NCI-H1092 treated with DMSO at 0.1 percent for 48 hours (cell line): ENCODE measurements at regions not wholly inside any gene's neighbourhood (a gene's known extent, or its start where the extent isn't known, plus 50 kb on each side); places are given as distances from the start of the nearest gene placed in this dataset.

Experiments
- DNase-seq: peaks from one replicate; lab custom pipeline; 2025; lab: John Stamatoyannopoulos, UW

DNA sequence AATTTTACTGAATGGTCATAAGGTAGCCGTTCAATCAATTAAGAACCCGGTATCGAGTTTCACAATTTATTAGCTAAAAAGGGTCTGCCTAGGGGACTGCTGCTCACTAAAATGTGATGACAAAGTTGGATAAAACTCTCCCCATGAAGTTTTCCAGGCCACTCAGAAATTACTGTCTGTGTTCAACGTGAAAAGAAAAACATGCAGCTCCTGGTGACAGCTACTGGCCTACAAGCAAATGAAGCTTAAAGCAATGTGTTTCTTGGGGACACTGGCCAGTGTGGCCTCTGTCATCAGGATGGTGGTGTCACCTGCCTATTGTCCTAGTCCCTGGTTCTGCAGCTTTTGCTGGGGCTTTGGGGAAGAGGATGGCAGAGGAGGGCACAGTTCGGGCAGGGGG is 222.6 kb downstream of the WDR11 start:
- no peak for DNase-seq

DNA sequence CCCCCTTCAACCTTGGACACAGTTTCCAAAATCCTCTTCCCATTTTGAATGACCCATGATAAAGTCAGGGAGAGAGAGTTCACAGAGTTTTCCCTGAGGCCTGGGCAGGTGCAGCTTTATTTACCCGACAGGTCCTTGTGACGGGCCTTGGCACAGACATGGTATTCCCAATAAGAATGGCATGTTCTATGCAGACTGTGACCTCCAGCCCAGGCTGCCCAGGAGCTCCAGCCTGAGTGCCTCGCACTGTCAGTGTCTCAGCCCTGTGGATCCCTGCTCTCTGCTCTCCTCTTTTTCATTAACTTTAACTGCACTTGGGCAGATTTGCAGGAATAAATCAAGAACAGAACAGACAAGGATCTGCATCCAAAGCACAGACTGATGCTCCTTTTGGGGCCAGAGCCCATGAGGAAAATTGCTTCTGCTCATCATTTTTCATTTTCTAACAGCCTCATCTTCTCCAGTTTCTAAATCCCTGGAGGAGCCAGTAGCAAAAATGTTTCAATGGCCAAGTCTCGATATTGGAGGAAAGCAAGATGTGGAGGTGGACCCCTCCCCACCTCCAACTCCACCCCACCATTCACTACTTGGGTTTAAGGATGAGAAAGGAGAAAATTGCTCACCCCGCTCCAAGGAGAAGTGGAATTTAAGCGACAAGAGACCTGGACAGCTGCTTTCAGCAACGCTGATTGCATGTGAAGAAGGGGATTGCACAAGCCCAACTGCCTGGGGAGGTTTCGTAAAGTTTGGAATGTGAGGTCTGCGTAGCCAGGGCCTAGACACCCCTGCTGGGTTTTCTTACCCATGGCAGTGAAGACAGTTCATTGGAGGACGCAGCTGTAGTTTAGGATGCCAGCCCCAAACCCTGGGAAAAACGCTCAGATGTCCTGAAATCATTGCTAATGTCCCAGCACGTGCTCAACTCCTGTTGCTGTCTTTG is 225.9 kb downstream of the WDR11 start:
- no peak for DNase-seq

DNA sequence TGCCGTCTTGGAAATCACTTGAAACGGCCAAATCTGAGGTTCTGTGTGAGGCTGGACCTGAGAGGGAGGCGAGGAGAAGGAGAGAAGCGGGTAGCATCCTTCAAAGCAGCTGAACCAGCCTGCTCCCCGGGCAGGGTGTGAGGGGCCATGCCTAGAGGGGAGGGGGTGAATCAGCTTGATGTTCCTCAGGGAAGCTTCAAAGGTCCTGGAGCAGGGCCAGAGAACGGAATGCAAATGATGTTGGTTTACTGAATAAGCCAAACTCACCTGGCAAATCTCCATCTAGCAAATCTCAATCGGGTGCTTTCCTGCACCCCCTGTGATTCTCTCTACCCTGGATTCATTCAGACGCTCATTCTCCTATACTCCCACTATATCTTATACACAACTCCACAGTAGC is 226.9 kb downstream of the WDR11 start:
- no peak for DNase-seq

DNA sequence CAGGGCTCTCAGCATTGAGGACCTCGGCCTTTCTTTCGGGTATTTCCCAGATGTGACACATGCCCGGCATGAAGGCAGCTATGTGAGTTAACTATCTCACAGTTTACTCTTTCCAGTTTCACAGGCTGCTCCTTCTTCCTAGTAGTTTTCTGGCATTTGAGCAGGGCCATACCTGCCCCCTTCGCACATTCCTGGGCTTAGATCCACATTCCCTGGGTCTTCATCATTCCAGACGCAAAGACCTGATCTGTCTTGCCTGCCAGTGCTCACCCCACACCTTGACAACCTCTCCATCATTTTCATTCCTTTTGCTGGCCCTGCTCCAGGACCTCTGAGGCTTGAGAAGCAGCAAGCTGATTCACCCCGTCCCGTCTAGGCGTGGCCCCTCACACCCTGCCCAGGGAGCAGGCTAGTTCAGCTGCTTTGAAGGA is 227.5 kb downstream of the WDR11 start:
- no peak for DNase-seq

DNA sequence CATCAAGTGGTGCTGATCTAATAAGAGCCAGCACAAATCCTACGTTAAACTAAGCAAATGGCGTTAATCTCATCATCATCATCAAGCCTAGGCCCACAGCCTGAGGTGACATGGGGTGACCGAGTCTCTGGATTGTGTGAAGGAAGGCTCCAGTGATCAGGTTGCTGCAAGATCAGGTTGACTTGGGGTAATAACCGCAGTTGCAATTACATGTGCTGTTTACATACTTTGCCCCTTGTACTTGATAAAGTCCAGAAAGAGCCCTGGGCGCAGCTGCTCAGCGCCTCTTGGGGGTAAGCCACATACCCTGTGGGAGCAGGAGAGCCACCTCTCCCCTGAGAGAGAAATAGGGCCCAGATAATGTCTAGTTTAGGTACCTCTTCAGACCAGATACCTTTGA is 228.1 kb downstream of the WDR11 start:
- DNase-seq: no peak

DNA sequence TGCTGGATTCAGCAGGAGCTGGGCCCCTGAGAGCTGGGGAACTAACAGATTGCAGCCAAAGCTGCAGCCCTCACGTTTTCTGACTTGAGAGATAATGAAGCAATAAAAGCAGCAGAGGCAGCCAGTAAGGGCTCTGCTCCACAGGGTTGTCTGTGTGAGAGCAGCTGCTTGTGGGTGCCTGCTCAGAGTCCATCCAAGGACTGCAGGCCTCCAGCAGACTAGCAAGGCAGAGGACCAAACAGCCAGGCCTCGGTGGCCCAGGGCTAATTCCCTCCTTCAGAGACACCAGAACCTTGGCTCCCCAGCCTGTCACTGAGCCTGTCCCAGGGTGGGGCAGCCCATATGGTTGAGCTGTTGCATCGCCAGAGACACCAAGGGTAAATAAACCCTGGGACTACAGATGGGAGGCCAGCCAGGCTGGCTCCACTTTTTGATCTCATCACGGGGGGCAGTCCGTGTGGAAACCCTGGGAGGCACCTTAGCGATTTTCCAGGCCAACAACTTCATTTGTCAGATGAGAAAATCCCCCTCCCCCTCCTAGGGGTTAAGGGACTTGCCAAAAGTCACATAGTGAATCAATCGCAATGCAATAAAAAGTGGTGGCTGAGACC is 229.2 kb downstream of the WDR11 start:
- no peak for DNase-seq

DNA sequence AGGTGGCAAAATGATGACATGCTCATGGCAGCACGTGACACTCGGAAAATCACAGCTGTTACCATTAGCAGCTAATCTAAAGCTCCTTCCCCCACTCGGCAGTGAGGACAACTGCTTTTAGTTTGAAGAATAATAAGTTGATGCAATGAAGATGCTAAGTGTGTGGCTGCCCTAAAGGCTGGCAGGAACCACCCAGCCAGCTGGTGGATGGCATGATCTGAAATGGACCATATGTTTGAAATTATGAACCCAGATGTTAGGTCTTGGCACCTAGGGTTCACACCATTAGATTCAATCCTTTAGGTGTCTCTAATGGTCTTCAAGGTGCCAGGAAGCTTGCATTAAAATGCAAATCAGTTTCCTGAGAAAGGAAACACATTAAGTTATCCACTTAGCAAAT is 230.1 kb downstream of the WDR11 start:
- no peak for DNase-seq

DNA sequence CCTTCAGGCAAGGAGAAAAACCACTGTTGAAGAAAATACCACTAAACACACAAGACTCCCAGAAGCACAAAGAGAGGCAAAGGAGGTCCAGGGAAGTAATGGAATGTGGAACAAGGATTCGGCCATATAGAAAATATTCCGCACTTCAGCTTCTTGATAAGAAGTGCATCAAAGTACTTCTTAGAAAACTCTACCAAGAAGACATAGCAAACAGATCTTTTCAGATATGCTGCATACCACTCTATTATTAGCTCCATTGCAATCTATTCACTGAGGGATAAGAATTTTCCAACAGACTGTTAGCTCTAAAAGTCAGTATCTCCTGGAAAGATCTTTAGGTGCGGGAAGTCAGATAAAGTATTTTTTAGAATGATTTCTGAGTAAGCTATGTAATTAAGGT is 231.8 kb downstream of the WDR11 start:
- DNase-seq: no peak

DNA sequence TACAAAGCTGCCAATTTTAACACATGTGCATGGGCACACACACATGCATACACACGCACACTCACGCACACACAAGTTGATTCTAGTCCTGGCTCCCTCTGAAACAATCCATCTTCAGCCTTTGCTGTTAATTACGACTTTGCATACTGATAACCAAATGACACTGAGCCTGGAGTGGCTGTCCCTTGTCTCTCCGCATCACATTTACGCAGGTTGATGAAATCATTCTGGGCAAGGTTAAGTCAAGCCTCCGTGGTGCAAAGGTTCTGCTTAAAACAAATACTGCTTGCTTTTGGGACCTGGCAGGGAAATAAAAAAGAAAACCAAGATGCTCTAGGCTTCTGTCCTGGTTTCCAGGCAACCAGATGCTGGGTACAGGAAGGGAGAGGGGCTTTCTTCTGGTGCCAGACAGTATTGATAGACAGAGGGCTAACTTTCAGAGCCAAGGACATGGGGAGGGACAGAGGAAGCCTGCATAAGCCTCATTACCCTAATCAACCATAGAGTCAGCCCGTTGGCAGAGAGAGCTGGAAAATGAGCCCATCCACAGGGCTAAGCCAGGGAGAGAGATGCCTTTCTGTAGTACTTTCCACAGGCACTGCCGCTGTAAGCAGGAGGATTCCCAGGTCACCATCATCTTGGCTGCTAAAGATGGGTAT is 233.0 kb downstream of the WDR11 start:
- no peak for DNase-seq

DNA sequence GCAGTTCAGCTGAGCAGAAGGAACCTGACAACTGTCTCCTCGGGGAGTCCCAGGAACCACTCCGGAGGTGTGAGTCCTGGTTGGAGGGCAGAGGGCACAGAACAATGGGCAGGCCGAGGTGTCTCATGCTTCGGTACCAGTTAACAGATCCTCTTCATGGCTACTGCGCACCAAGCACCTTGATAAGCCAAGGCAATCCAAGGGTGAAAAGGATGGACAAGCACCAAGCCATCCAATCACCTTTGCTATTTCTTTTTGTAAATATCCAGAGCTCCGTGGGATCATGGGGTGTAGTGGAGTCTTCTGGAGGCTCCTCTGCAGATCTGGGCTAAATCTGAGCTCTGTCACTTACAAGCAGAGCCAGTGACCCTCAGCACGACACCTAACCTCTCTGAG is 233.5 kb downstream of the WDR11 start:
- no peak for DNase-seq

DNA sequence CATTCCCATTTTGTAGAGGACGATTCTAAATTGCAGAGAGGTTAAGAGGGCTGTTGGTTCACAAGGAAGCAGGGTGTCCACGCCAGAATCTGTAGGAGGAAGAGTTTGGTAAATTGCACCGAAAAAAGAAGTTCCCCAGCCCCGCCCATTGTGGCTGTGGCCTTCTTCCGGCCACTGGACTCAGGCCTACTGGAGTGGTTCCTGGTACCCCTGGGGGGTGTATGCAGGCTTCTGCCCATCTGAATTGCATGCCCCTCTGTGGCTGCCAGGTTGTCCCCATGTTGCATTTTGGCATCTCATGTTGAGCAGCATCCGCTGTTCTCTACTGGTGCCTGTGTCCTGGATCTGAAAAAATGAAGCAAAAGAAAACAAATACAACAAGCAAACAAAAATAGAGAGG is 234.2 kb downstream of the WDR11 start:
- no peak for DNase-seq

DNA sequence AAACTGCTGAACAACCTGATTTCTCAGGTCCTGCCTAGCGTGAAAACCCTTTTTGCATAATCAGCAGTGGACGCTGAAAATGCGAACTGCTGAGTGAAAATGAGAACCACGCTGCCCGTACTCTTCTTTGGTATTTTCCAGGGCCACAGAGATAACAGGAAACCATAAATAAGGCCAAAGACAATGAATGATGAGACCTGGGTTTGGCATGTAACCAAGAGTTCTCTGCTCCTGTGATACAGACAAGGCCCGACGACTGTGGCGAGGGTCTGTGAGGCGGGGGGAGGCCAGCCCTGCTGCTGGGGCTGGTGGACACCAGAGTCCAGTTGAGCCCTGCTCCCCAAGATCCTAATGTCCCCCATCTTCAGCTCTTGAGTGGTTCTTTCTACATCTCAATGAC is 236.0 kb downstream of the WDR11 start:
- DNase-seq: no peak

DNA sequence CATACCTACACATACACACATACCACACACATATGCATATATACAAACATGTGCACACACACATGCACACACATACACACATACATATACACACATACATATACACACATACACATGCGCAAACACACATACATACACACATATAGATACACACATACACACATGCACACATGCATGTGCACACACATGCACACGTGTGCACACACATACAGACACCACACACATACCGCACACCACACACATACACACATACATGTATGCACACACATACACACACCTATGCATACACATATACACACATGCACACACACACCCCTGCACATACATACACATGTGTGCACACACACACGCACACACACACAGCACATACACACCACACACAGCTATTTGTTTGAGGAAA is 236.5 kb downstream of the WDR11 start:
- no peak for DNase-seq

DNA sequence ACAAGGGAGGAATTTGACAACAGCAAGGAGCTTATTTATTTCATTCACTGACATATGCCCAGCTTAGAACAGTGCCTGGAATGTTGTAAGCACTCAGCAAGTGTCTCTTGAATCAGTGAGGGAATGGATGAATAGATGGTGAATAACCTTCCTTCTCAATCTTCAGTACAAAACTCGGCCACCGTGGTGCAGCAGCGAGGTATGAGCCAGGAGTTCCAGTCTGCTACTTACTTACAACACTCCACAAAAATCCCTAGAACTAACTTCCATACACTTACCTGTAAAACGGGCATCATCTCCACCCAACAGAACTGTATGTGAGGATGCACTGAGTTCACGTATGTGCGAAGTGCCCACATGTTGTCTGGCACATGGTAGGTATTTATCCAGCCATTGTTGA is 237.4 kb downstream of the WDR11 start:
- peak; percentile 6 for DNase-seq

DNA sequence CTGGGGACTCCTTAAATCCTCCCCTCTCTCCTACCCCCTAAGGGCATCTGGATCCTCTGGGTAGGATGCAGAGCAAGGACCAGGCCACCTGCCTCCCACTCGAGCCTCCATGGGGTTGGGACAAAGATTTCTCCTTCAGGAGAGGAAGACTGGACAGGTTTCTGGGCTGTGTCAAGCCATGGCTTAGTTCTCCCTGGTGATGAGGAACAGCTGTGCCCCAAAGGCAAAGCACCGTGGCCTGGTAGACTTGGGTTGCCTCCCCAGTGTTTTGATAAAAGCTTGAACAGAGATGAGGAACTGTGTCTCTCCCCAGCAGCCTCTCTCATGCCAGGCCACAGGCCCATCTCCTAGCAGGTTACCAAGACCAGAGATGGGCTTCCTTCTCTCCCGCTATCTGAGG is 238.3 kb downstream of the WDR11 start:
- no peak for DNase-seq

DNA sequence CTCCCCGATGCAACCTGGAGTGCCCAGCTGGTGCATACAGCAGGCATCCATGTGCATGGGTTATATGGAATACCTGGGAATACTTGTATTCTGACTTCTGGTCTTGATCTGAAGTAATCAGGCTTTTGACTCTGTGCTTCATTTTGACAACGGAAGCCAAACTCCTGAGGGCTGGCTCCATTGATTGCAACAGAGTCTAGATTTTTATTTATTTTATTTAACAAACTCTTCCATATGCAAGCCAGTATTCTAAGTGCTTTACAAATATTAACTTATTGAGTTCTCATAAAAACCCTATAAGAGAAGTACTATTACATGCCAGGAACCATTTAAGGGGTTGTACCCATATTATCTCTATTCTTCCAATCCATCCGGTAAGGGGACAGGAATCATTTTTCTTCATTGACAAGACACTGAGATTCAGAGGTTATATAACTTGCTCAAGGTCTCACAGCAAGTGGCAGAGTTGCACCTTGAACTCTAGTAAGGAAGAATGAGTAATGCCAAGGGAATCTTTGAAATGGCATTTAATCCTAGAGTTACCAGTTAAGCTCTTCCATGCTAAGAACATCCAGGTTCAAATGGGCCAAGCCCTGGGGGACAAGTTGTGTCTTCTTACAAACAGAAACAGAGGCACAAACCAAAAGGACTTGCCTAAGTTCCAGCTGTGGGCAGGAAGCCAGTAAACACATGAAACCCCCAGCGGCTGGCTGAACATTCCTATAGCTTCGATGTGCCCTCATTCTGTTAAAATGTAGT is 241.0 kb downstream of the WDR11 start:
- no peak for DNase-seq

DNA sequence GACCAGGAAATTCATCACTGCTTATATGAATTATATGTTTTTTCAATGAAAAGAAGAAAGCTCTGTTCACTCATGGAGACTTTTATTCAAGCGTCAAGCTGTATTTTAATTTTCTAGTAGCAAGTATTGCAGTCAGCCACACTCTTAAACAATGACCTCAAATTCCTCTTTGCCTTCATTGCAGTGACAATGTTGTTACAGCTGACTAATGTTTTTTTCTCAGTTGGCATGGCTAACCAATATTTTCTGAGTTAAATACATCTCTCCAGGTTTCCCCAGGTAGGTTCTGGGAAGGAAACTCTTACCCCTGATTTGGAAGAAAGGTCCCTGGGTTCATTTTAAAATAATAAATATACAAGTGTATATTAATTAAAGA is 241.5 kb downstream of the WDR11 start:
- DNase-seq: no peak

DNA sequence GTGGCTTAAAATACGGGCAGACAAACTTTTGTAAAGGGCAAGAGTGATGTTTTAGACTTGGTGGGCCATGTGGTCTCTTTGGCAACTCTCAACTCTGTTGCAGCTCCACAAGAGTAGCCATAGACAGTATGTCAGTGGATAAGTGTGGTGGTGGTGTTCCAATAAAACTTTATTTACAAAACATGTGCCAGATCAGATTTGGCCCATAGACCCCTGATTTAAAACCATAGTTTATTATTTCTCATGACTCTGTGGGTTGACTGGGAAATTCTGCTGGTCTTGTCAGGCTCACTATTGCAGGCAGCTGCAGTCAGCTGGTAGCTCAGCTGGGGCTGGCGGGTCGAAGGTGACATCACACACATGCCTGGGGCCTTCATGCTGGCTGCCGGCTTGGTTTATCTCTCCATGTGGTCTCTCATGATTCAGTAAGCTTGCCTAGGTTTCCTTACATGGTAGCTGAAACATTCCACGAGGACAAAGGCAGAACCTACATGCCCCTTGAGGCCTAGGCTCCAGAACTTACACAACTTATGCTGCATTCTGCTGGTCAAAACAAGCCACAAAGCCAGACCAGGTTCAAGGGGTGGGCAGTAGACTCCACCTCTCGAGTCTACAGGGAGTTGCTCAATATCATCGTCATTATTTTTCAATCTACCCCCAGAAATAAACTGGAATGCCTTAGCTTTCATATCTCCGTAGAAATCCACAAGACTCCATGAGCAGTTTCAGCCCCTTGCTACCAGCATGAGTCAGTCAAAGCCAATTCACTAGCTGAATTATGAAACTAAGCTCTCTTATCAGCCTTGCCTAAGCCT is 245.7 kb downstream of the WDR11 start:
- no peak for DNase-seq

DNA sequence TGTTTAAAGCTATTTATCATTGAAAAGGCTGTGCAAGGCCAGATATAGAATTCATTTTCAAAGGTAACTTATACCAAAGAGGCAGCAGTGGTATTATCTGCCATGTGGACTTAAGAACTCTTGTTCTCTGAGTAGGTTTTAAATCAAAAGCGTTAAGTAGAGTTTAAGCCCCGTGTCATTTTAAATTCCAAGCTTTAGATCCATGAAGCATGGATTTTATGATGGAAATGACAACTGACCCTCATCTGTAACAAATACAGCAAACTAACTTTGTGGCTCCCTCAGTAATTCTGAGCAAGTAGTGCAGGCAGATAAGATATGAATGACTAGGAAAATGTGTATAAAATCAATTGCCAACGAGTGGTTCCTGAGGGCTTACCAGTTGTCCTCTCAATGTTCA is 247.0 kb downstream of the WDR11 start:
- DNase-seq: no peak

DNA sequence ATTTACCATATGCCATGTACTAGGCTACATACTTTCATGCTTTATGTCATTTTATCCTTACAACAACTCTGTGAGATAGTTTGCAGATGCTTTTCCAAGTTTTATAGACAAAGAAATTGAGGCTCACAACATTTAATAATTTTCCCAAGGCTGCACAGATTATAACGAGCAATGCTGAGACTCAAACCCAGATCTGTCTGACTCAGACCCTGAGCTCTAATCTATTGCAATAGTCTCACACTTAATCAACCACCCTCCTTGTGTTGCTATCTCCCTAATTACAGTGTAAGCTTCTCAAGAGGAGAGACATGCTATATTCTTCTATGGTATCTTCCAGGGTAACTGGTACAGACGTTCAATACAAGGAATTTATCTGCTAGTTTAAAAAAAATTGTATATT is 247.6 kb downstream of the WDR11 start:
- DNase-seq: no peak

DNA sequence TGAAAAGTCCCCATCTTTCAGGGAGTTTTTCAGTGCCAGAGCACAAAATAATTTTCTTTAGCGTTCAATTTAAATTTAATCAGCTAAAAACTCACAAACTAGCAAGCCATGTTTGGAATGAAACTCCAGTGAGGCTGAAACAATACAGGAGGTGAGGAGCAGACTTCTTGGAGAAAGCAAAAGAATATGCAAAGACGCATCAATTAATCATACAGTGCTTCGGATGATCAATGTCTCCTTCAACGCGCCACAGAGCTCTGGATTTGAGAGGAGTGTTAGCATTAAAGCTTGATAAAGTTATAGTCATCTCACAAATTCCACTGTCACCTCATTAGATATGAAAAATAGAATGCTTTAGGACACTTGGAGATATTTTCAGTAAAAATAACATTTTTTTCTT is 248.0 kb downstream of the WDR11 start:
- no peak for DNase-seq

DNA sequence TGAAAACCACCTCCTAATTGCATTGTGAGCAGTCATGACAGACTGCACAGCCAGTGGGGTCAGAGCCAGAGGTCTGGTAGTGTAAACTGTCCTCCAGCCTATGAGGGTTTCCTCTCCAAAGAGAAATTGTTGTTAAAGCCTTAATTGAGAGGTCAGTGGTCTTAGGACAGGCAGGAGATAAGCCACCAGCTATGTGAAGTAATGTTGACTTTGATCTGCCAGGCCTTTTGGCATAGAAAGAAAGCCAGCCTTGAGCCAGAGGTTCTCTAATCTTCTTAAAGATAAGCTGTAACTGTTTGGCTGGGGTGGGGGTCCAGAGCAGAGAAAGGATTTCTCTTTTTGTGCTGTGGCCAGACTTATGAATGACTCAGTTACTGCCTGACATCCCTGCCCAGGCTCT is 248.4 kb downstream of the WDR11 start:
- DNase-seq: no peak
